ENCODE measurements at regions not wholly inside any gene's neighbourhood (a gene's known extent, or its start where the extent isn't known, plus 50 kb on each side); places are given as distances from the start of the nearest gene placed in this dataset.

GRCh38 chr6:163663575-163663974 is 249.1 kb downstream of the QKI start:
- no peak for TF ChIP-seq CTCF (IDR thresholded peaks at IDR 0.05 in 4 of 5, conservative IDR thresholded peaks at IDR 0.05 in 1 of 5)
- no peak for TF ChIP-seq POLR2A (IDR thresholded peaks at IDR 0.05)

All from gastrocnemius medialis (tissue), 4 donors.